ENCODE measurements at regions not wholly inside any gene's neighbourhood (a gene's known extent, or its start where the extent isn't known, plus 50 kb on each side); places are given as distances from the start of the nearest gene placed in this dataset.

DNA sequence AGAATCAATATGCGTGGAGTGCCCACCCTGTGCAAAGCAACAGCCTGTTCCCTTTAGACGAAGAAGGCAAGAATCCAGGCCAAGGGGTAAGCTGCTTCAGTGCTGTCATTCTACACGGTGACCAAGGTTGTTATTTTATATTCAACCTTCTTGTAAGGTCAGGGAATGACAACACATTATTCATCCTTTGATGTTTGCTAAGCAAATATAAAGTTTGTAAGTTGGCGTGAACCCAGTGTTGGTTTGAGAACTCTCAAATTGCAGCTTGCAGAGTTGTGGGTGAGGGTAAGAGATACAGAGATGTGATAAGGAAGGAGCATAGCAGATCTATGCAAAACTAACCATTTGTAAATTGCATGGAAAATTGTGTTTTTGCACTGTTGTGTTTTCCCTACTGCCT is 436.7 kb downstream of the FGF9 start:
- H3K36me3 ChIP-seq: no peaks in the 10 kb centered on the region
- H3K4me1 ChIP-seq: no peaks in the 10 kb centered on the region
- H3K9me3 ChIP-seq: no peaks in the 10 kb centered on the region
- ATAC-seq: no peak
- no peaks in the 10 kb centered on the region for H3K27me3 ChIP-seq
- H3K27ac ChIP-seq: no peak overlapping the region
- no peak overlapping the region for H3K4me3 ChIP-seq
- TF ChIP-seq POLR2A (IDR thresholded peaks at IDR 0.05) (no peak), EP300 (IDR thresholded peaks at IDR 0.05) (no peak), POLR2AphosphoS5 (IDR thresholded peaks at IDR 0.05) (no peak)
- TF ChIP-seq, protein P1, sequence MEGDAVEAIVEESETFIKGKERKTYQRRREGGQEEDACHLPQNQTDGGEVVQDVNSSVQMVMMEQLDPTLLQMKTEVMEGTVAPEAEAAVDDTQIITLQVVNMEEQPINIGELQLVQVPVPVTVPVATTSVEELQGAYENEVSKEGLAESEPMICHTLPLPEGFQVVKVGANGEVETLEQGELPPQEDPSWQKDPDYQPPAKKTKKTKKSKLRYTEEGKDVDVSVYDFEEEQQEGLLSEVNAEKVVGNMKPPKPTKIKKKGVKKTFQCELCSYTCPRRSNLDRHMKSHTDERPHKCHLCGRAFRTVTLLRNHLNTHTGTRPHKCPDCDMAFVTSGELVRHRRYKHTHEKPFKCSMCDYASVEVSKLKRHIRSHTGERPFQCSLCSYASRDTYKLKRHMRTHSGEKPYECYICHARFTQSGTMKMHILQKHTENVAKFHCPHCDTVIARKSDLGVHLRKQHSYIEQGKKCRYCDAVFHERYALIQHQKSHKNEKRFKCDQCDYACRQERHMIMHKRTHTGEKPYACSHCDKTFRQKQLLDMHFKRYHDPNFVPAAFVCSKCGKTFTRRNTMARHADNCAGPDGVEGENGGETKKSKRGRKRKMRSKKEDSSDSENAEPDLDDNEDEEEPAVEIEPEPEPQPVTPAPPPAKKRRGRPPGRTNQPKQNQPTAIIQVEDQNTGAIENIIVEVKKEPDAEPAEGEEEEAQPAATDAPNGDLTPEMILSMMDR (IDR thresholded peaks at IDR 0.05): no peak
- WGBS, 2 donors (ENCODE audit: low coverage in 1 of 2): 56 to 68% methylated on average over 3 to 4 of the region's 4 CpGs

DNA sequence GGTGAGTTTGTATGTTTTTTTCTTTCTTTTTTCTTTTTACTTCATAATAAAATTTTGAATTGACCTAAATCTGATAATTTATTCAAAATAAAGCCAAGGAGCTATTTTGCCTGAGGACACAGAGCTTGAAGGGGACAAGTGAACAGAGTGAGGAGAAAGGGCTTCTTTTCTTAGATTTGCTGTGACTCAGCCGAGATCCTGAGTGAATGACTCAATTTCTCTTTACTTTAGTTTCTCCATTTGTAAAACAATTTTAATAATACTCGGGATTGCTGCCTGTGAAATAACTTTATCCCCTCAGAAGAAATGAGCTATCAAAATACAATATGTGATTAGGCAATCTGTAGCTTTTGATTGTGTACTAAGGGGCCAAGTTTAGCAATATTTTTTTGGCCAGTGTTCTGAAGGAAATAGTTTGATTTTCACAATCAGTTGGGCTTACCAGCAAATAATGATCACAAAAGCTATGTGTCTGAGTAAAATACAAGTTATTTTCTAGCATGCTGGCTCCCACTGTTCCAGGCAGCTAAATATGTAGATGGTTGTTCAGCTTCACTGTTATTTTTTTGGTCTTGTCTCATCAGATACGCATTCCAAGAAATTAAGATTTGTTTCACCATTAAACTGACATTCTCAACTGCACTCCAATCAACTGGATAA is 437.5 kb downstream of the FGF9 start:
- WGBS, 2 donors (ENCODE audit: low coverage in 1 of 2): 34 to 54% methylated on average over 3 of the region's 3 CpGs
- H3K27ac ChIP-seq: no peak overlapping the region

DNA sequence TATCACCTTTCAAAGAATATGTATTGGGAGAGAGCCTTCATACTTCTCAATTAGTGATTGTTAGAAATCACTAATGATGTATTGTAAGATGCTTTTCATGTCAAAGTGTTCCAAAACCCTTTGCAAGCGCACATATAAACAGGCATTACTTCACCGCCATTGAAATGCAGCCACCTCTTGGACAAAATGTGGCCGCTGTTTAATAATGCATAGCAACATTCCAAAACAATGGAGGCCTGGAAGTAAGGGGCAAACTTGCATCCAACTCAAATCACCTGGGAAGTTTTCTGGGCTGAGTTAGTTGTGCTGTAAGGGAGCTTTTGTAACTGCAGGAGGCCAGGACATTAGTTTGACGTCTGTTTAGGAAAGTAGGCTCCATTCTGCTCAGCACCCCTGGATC is 438.1 kb downstream of the FGF9 start:
- Histone ChIP-seq H3K4me1 (no peaks in the 10 kb centered on the region), H3K4me3 (no peak overlapping the region), H3K36me3 (no peaks in the 10 kb centered on the region), H3K27me3 (no peaks in the 10 kb centered on the region), H3K27ac (no peak overlapping the region), H3K9me3 (no peaks in the 10 kb centered on the region)
- ATAC-seq: no peak
- WGBS, 2 donors (ENCODE audit: low coverage in 1 of 2): 73 to 89% methylated on average over 3 of the region's 4 CpGs
- TF ChIP-seq EP300 (IDR thresholded peaks at IDR 0.05) (no peak), POLR2A (IDR thresholded peaks at IDR 0.05) (no peak), POLR2AphosphoS5 (IDR thresholded peaks at IDR 0.05) (no peak)
- TF ChIP-seq, protein P1 (IDR thresholded peaks at IDR 0.05): no peak

More for the DNA sequence above, 437.5 kb downstream of the FGF9 start:
- Histone ChIP-seq H3K27me3 (no peaks in the 10 kb centered on the region), H3K4me1 (no peaks in the 10 kb centered on the region), H3K36me3 (no peaks in the 10 kb centered on the region), H3K9me3 (no peaks in the 10 kb centered on the region), H3K4me3 (no peak overlapping the region)
- ATAC-seq: peak; percentile 81
- TF ChIP-seq, protein P1 (IDR thresholded peaks at IDR 0.05): no peak
- TF ChIP-seq POLR2AphosphoS5 (IDR thresholded peaks at IDR 0.05): peak; percentile 51

DNA sequence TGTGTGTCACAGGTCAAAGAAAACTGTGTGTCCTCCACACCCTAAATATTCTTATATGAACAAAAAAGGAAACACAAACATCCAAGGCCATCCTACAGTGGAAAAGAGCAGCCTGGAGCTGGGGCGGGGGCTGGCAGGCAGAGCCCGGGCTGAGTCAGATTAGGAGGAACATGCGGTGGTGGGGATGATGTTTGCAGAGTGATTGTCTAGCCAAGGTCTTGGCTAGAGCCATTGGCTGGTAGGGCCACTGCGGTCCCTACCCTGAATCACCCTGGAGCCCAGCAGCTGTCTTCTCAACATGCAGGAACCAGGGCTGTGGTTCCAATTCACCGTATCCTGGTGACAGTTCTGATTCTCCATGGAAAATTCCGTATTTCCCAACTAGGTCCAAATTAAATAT is 439.5 kb downstream of the FGF9 start:
- Histone ChIP-seq H3K36me3 (no peaks in the 10 kb centered on the region), H3K9me3 (no peaks in the 10 kb centered on the region), H3K27me3 (no peaks in the 10 kb centered on the region), H3K4me3 (no peak overlapping the region), H3K4me1 (no peaks in the 10 kb centered on the region), H3K27ac (no peak overlapping the region)
- WGBS, 2 donors (ENCODE audit: low coverage in 1 of 2): 78 to 84% methylated on average over 3 to 5 of the region's 6 CpGs
- no peak for TF ChIP-seq POLR2AphosphoS5 (IDR thresholded peaks at IDR 0.05)
- TF ChIP-seq, protein P1 (IDR thresholded peaks at IDR 0.05): no peak
- no peak for TF ChIP-seq POLR2A (IDR thresholded peaks at IDR 0.05)
- no peak for TF ChIP-seq EP300 (IDR thresholded peaks at IDR 0.05)
- ATAC-seq: no peak

DNA sequence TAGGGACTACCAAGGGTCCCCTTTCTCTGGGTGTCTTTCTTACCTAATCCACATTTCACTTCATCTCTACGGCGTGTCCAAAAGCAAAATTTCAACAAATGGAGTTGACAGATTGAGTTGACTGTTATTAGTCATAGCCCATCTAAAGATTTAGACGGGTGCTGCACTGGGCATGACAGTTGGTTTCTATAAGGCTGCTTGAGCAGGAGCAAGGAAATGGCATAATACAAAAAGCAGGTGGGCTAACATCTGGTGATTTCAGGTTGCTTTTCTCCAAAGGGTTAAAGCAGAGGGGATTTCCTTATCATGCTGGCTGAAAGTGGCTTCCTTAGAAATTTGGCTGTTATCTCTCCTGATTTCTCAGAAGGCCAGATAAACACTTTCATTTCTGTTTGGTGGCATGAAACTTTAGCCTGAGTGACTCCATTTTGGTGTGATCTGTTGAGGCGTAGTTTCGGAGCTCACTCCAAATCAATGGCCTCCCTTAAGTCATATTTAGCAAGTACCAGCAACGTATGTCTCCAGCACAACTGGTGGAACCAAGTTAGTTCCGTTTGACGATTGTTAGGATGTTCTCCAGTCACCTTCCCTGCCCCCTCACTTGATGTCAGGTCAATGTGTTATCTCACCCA is 440.4 kb downstream of the FGF9 start:
- 60 to 65% methylated on average over 1 to 5 of the region's 8 CpGs for WGBS, 2 donors (ENCODE audit: low coverage in 1 of 2)
- no peaks in the 10 kb centered on the region for H3K27me3 ChIP-seq
- TF ChIP-seq POLR2A (IDR thresholded peaks at IDR 0.05): no peak
- H3K4me1 ChIP-seq: no peaks in the 10 kb centered on the region
- H3K27ac ChIP-seq: no peak overlapping the region
- ATAC-seq: no peak
- H3K9me3 ChIP-seq: no peaks in the 10 kb centered on the region
- no peaks in the 10 kb centered on the region for H3K36me3 ChIP-seq
- H3K4me3 ChIP-seq: no peak overlapping the region

Measured in gastroesophageal sphincter (tissue), 4 donors.